Testis (tissue), 2 donors: ENCODE measurements at regions not wholly inside any gene's neighbourhood (a gene's known extent, or its start where the extent isn't known, plus 50 kb on each side); places are given as distances from the start of the nearest gene placed in this dataset.

Experiments used
- DNase-seq: peaks from one replicate; pipeline ENCODE4 v3.0.0-alpha.2; 2019
- H3K27ac ChIP-seq, 2 donors: fragments of 200-600 bp; sonication (generic); one replicate each; pipeline ENCODE4 v1.5.1; 2019
- H3K27me3 ChIP-seq: fragments of 200-600 bp; sonication (generic); one replicate; pipeline ENCODE4 v1.5.1; 2019
- H3K36me3 ChIP-seq: fragments of 200-600 bp; sonication (generic); one replicate; pipeline ENCODE4 v1.5.1; 2017; ENCODE audit warnings: low read depth; ENCODE audit errors: missing control alignments
- H3K4me1 ChIP-seq: fragments of 200-600 bp; sonication (generic); one replicate; pipeline ENCODE4 v1.5.1; 2019
- H3K4me3 ChIP-seq, 2 donors: fragments of 200-600 bp; sonication (generic); one replicate each; pipeline ENCODE4 v1.5.1; 2017 to 2019
- H3K9me3 ChIP-seq: fragments of 200-600 bp; sonication (generic); one replicate; pipeline ENCODE4 v1.5.1; 2017
- POLR2A ChIP-seq: fragments of 450-650 bp; IDR thresholded peaks from one replicate; pipeline ENCODE4 v1.6.1; 2017; ENCODE audit warnings: antibody characterized with exemption, mild to moderate bottlenecking, moderate library complexity
- WGBS, 2 donors: methylation state at CpG; one replicate each; pipeline ENCODE4 v1.1.5; 2018; 5-methylcytosine and 5-hydroxymethylcytosine counted together
- intact Hi-C: fragments of 100-400 bp; cut with DNase I; formaldehyde crosslinking; loops from one replicate; pipeline ENCODE4 v1.15.1; 2023; ENCODE audit warnings: low total_unique reads
- TF ChIP-seq, protein P1 (sequence below), 3 experiments: fragments of 450-650 bp in 2 of 3; fragments of 200-600 bp in 1 of 3; sonication (generic) in 1 of 3; IDR thresholded peaks; one replicate each; pipeline ENCODE4 v1.5.1; 2016 to 2019; ENCODE audit warnings: antibody characterized with exemption in 3 of 3, mild to moderate bottlenecking in 2 of 3, moderate library complexity in 1 of 3

DNA sequence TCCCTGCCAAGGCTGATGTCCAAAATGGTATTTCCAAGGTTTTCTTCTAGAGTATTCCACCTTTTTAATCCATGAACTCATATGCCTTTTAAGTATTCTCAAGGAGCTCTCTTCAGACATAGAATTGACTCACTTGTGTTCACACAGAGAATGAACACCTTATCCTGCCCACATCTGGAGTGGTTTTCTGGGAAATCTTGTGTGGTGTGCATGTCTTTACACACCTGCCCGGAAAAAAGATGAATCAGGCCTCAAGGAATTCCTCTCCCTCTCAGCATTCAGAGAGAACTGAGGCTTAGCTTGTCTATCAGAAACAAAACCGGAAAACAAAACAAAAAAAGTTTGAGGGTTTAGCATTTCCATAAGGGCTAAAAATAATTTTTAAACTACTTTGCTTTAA, 148.8 kb downstream of the TFAP2A start:
- H3K27me3 ChIP-seq = no peaks in the 10 kb centered on the region
- H3K27ac ChIP-seq = no peak overlapping the region
- DNase-seq = no peak
- WGBS, 2 donors = 73 to 89% methylated on average over 2 of the region's 2 CpGs
- H3K4me3 ChIP-seq = no peak overlapping the region
- no peaks in the 10 kb centered on the region for H3K36me3 ChIP-seq
- TF ChIP-seq POLR2A = no peak
- TF ChIP-seq, protein P1, sequence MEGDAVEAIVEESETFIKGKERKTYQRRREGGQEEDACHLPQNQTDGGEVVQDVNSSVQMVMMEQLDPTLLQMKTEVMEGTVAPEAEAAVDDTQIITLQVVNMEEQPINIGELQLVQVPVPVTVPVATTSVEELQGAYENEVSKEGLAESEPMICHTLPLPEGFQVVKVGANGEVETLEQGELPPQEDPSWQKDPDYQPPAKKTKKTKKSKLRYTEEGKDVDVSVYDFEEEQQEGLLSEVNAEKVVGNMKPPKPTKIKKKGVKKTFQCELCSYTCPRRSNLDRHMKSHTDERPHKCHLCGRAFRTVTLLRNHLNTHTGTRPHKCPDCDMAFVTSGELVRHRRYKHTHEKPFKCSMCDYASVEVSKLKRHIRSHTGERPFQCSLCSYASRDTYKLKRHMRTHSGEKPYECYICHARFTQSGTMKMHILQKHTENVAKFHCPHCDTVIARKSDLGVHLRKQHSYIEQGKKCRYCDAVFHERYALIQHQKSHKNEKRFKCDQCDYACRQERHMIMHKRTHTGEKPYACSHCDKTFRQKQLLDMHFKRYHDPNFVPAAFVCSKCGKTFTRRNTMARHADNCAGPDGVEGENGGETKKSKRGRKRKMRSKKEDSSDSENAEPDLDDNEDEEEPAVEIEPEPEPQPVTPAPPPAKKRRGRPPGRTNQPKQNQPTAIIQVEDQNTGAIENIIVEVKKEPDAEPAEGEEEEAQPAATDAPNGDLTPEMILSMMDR (IDR thresholded peaks at IDR 0.05) = no peak
- intact Hi-C loops = no loop called here
- no peaks in the 10 kb centered on the region for H3K4me1 ChIP-seq
- no peaks in the 10 kb centered on the region for H3K9me3 ChIP-seq

DNA sequence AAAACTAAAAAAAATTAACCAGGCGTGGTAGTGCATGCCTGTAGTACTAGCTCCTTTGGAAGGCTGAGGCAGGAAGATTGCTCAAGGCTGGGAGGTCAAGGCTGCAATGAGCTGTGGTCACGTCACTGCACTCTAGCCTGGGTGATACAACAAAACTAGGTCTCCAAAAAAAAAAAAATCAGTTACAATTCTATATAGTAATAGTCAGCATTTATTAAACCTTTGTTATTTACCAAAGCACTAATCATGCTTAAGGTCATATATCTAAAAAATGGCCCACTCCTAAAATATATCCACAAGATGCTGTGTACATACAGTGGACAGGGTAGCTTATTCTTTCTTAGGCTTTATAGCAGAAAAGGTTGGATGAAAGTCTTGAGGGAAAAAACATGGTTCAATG, 152.4 kb downstream of the TFAP2A start:
- no peak for TF ChIP-seq POLR2A
- TF ChIP-seq, protein P1 (IDR thresholded peaks at IDR 0.05) = no peak
- intact Hi-C loops = no loop called here
- Histone ChIP-seq H3K4me3 (no peak overlapping the region), H3K27me3 (no peaks in the 10 kb centered on the region), H3K9me3 (no peaks in the 10 kb centered on the region), H3K4me1 (no peaks in the 10 kb centered on the region), H3K27ac (no peak overlapping the region), H3K36me3 (no peaks in the 10 kb centered on the region)
- DNase-seq = no peak
- WGBS, 2 donors = 74 to 76% methylated on average over 2 of the region's 2 CpGs

DNA sequence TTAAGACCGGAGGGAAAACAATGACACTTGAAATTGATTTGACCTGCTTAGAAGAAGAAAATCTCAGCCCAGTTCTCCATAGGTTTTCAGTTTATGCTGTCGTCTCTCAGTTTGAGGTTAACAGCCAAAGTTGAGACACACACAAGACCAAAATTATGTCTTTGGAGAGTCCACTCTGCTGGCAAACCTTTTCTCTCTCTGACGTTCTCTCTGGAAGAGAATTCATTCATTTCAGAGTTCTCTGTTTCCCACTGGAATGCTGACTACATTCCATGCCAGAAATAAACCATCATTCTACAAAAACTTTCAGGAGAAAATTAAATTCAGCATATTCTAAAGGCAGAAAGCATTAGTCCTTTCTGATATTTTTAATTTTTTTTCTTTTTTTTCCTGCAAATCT, 155.2 kb downstream of the TFAP2A start:
- no peak for DNase-seq
- Histone ChIP-seq H3K4me1 (no peaks in the 10 kb centered on the region), H3K27me3 (no peaks in the 10 kb centered on the region), H3K9me3 (no peaks in the 10 kb centered on the region), H3K36me3 (no peaks in the 10 kb centered on the region), H3K27ac (no peak overlapping the region), H3K4me3 (no peak overlapping the region)
- intact Hi-C loops = no loop called here
- 53 to 62% methylated on average over 3 of the region's 3 CpGs for WGBS, 2 donors
- TF ChIP-seq, protein P1 (IDR thresholded peaks at IDR 0.05) = no peak
- no peak for TF ChIP-seq POLR2A

DNA sequence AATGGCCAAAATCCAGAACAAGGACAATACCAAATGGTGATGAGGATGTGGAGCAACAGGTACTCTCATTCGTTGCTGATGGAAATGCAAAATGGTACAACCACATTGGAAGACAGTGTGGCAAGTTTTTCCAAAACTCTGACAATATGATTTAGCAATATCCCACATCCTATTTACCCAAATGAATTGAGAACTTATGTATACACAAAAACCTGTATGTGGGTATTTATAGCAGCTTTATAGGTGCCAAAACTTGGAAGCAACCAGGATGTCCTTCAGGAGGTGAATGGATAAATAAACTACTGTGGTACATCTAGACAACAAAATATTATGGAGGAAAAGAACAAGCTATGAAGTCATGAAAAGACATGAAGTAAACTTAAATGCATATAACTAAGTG, 156.5 kb downstream of the TFAP2A start:
- no peak for DNase-seq
- Histone ChIP-seq H3K9me3 (no peaks in the 10 kb centered on the region), H3K36me3 (no peaks in the 10 kb centered on the region), H3K4me1 (no peaks in the 10 kb centered on the region), H3K27ac (no peak overlapping the region), H3K4me3 (no peak overlapping the region), H3K27me3 (no peaks in the 10 kb centered on the region)
- TF ChIP-seq, protein P1 (IDR thresholded peaks at IDR 0.05) = no peak
- no peak for TF ChIP-seq POLR2A
- intact Hi-C loops = no loop called here
- 81 to 88% methylated on average over 1 of the region's 1 CpG for WGBS, 2 donors

DNA sequence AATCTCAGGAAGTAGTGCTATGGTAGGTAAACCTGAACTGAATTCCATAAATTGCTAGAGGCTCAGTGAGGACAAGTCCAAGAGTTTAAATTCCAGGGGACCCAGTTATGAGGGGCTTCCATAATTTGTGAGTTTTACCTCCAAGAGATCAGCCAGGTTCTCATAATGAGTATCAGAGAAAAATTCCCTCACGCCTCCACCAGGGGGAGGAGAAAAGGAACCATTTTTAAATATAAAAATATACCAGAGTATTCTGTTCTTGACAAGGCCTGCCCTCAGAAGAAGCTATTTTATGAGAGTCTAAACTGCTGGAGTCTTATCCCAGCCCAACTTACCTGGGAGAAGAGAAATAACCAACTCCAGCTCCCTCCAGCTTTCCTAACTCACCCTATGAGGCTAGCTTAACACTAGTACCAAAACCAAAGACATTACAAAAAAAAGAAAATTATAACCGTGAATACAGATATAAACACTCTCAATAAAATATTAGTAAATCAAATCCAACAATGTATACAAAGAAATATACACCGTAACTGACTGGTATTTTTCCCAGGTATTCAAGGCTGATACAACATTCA, 158.7 kb downstream of the TFAP2A start:
- 86 to 90% methylated on average over 3 of the region's 3 CpGs for WGBS, 2 donors
- DNase-seq = no peak
- no peak for TF ChIP-seq POLR2A
- TF ChIP-seq, protein P1 (IDR thresholded peaks at IDR 0.05) = peak in 1 of 3 experiments; percentile 34
- Histone ChIP-seq H3K36me3 (no peaks in the 10 kb centered on the region), H3K27me3 (no peaks in the 10 kb centered on the region), H3K27ac (no peak overlapping the region), H3K9me3 (no peaks in the 10 kb centered on the region), H3K4me3 (no peak overlapping the region), H3K4me1 (no peaks in the 10 kb centered on the region)
- intact Hi-C loops = no loop called here
